NCI-H1105 (cell line): ENCODE measurements at regions not wholly inside any gene's neighbourhood (a gene's known extent, or its start where the extent isn't known, plus 50 kb on each side); places are given as distances from the start of the nearest gene placed in this dataset.
"Not testable (repeated sequence)": the region's sequence is repeated elsewhere in the genome, so short reads cannot be mapped to it uniquely, and the experiment has no call there.

Experiments
- DNase-seq: peaks from one replicate; lab custom pipeline; 2025; lab: John Stamatoyannopoulos, UW

GRCh38 chr17:27365329-27365945 is 71.5 kb downstream of the WSB1 start:
- not testable (repeated sequence) for DNase-seq

- DNase-seq, result no peak
Measured at GRCh38 chr17:27366437-27366836, 72.5 kb downstream of the WSB1 start.

DNA sequence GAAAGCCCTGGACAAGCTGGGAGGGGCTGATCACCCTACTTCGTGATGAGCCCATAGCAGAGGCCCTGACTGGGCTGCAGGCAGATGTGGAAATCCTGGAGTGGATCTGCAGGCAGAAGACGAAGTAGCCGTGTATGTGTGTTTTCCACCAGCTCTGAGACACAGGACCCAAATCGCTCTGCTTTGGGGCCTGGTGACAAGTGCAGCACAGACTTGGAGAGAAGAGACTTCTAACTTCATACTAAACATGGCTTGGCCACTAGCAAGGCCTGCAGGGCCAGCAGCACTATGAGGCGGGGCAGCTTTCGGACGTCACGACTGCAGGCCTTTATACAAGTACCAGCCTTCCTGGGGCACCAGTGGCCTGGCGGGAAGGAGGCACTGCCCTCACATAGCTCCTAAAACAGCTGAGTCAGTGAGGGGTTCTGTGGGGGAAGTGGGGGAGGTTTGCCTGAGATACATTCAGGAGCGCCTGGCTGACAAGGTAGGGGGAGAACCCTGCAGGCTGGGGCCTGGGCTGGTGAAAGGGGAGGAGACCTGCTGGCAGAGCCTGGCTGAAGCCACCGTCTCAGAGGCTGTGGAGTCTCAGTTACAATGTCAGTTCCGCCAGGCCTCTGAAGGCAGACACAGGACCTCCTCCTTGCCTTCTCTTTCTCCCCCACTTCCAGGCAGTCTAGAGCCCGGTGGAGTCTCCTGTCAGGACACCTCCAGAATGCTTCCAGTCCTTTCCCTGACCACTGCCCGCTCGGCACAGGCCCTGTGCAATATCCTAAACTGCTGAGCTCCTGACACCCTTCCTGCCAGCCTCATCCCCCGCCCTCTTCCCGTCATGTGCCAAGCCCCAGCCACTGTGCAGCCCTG is 73.4 kb downstream of the WSB1 start:
- DNase-seq, result no peak

DNA sequence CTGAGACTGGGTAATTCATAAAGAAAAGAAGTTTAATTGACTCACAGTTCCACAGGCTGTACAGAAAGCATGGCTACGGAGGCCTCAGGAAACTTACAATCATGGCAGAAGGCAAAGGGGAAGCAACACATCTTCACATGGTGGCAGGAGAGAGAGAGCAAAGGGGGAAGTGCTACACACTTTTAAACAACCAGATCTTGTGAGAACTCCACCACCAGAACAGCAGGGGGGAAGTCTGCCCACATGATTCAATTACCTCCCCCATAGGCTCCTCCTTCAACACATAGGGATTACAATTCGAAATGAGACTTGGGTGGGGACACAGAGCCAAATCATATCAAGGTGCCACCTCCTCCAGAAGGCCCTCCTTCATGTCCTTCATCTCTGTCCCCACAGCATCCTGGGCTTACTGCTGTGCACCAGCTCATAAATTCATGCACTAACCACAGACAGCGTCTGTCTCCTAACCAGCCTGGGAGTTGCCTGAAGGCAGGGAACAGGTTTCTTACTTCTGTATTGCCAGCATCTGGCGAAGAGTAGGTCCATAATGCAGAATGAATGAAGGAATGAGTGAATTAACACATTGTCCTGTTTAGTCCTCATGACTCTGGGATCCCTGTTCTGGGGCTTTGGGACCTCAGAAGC is 74.4 kb downstream of the WSB1 start:
- DNase-seq, result no peak

DNA sequence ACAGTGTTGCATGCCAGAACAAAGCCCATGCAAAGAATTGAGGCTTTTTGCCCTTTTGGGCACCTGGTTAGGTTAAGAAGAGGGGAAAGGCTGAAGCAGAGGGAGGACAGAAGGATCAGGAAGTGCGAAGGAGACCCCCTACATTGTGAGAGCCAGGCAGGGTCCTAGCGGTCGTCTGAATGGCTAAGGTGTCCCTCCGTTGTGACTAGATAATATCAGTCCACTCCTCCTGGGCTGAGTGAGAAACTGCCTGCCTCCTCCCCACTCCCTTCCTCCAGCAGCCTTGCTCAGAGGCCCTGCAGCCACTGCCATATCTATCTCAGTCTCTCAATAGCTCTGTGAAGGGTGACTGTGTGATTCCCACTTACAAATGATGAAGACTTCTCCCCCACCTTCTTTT is 75.1 kb downstream of the WSB1 start:
- DNase-seq, result no peak

GRCh38 chr17:27370776-27371175 is 76.9 kb downstream of the WSB1 start:
- no peak for DNase-seq

GRCh38 chr17:27373695-27374094 is 79.8 kb downstream of the WSB1 start:
- DNase-seq, result not testable (repeated sequence)

DNA sequence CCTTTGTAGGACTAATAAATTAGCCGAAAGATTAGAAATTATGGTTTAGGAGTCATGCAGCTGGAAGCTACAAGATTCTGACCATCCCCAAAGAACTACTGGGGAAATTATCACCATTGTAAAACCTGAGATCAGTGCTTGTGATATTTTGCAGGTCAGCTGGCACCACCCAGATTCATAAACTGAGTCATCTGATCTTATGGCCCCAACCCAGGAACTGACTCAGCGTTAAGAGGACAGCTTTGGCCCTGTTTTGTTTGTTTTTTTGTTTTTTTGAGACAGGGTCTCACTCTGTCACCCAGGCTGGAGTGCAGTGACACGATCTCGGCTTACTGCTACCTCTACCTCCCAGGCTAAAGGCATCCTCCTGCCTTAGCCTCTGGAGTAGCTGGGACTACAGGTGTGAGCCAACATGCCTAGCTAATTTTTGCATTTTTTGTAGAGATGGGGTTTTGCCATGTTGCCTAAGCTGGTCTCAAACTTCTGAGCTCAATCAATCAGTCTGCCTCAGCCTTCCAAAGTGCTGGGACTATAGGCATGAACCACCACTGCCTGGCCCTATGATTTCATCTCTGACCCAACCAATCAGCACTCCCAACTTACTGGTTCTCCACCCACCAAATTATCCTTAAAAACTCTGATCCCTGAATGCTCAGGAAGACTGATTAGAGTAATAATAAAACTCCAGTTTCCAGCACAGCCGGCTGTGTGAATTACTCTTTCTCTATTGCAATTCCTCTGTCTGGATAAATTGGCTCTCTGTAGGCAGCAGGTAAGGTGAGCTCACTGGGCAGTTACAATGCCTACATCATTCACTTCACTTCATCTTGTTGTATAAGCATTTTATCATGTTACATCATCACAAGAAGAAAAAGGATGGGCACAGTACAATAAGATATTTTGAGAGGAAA is 79.4 kb upstream of the KSR1 start:
- DNase-seq, result no peak

DNA sequence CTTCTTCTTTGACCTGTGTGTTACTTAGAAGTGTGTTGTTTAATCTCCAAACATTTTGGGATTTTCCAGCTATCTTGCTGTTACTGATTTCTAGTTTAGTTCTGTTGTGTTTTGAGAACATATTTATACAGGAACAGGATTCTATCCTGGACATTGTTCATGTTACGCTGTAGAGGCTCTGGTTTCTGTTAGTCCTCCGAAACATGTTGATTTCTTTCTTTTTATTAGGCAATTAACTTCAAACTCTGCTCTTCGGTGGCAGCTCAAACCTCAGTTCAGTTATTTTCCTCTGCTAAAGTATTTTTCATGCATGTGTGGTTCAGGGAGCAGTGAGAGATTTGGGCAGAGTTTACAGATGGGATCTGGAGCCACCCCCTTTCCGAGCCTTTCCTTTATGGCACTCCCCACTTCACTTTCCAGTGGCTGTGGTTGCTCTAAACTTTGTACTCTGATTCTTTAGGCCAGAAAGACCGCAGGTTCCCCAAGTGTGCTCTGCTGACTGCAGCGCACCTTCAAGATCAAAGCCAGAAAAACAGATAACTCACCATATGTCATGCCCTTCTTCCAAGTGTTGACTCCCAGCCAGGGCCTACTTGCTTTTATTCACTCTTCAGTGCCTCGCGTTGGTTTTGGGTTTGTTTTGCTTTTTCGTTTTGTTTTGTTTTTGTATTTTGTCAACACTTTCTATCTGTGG is 77.6 kb upstream of the KSR1 start:
- DNase-seq, result no peak

DNA sequence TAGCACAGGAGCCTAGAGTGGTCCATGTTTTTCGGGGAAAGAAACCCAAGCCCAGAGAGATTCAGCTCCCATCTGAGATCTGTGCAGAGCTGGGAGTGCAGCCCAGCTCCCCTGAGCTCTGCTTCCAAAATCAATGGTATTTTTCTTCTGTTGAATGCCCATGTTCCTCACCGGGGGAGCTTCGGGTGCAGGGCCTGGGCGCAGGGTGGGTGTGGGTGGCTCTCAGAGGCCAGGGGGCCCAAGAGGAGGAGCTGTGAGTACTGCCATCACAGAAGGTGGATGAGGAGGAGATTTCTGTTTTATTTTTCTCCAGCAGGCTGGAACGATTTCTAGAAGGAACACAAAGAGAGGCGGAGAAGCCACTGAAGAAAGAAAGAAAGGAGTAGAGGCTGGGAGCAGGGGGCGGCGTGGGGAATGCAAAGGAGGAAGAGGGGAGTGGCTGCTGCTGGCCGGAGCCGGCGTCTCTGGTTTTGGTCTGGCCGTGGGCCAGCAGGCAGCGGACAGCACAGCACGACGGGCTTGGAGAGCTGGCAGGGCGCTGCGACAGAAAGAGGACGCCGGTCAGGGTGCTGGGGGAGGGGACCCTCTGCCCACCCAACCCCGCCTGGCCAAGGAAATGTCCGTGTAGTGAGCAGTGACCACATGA is 76.2 kb upstream of the KSR1 start:
- DNase-seq, result no peak

GRCh38 chr17:27380551-27380950 is 75.7 kb upstream of the KSR1 start:
- no peak for DNase-seq

DNA sequence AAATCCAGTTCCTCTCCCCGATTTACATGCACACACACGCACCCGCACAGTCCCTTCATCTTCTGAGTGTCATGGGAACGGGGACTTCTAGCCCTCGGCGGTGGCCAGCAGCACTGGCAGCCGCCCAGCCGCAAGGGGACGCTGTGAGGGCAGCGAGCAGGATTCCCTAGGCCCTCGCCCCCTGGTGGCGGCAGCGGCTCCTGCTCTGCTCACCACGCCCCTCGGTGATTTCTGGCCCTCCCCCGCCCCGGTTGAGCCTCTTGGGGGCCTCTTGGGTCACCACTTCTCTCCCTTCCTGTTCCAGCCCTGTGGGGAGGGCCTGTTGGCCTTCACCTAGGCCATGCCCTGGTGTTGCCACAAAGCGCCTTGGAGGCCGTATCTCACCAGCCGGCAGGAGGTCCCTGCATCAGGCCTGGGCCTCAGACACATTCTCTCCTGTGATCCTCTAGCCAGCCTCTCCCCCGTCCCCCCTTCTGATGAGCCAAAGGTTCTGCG is 75.2 kb upstream of the KSR1 start:
- peak; percentile 31 for DNase-seq

DNA sequence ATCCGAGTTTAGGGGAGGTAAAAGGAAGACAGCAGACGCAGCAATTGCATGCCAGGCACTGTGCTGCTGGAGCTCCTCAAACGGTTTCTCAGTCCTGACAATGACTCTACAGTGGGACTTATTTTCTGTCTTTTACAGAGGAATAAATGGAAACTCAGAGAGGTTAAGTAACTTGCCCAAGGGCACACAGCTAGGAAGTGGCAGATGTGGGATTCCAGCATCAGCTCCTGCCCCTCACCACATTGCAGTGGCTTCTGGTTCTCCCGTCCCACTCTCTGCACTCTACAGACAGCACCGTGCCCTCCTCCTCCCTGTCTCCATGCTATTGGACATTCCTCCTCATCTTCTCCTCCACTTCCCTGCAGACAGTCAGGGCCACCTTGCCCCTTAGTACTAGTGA is 74.2 kb upstream of the KSR1 start:
- DNase-seq, result no peak

- no peak for DNase-seq
Measured at GRCh38 chr17:27384261-27384701, 72.0 kb upstream of the KSR1 start.

DNA sequence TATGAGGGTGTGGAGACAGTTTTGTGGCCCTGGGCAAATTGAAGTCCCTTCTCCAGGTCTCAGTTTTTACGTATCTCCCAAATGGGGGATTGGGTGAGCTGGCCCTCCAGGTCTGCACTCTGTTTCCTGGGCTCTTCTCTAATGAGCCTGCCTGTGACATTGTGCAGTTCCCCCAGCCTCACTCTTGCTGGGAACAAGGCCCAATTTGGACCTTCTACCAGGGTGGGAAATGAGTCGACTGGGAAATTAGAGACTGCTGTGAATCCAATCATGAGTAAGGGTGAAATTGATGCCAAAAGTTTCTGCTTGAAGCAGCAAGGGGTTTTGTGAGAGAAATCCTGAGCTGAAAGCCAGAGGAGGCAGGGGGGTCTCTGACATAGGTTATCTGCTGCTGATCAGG is 71.5 kb upstream of the KSR1 start:
- no peak for DNase-seq

DNA sequence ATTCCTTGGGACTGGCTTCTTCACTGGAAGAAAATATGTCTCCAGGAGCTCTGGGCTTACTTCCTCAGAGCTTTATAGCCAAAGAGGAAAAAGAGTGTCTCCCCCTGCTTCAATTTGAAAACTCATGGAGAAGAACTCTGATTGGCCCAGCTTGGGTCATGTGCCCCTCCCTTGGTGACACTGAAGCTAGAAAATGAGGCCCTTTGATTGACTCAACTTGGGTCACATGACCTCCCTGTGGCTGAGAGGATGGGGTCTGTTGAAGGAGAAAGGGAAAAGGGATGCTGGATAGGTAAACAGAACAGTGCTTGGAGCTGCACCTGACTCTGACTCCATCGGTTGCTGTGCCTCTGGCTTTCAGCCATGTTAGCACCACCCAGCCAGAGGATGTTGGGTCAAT is 70.6 kb upstream of the KSR1 start:
- no peak for DNase-seq

GRCh38 chr17:27386206-27387075 is 69.8 kb upstream of the KSR1 start:
- DNase-seq, result no peak

GRCh38 chr17:27389542-27390140 is 66.6 kb upstream of the KSR1 start:
- no peak for DNase-seq

DNA sequence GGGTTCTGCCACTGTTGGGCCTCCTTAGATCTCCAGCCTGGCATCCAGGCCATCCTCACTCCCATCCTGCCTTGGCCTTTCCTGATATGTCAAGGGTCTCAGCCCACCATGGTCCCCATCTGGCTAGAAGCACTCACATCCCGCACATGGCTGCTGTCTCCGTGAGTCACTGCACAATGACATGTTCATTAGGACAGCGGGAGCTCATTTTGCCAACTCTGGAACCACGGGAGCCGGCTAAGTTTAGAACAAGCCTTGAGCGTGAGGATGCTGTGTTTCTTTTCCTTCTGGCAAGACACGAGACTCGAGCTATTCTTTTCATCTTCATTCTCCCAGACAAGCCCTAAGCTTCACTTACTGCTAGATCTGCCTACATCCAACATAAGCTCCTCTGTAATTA is 65.7 kb upstream of the KSR1 start:
- DNase-seq, result no peak
